Smooth muscle cell (in vitro differentiated cells): ENCODE measurements at regions not wholly inside any gene's neighbourhood (a gene's known extent, or its start where the extent isn't known, plus 50 kb on each side); places are given as distances from the start of the nearest gene placed in this dataset.

Experiments
- DNase-seq: peaks from one replicate; lab custom pipeline; 2025; ENCODE audit not compliant: unreplicated experiment; lab: John Stamatoyannopoulos, UW
- H2AFZ ChIP-seq: fragments of 200-600 bp; sonication (generic); 2 replicates; pipeline ENCODE4 v1.6.0; 2016; ENCODE audit warnings: antibody characterized with exemption, low read depth, mild to moderate bottlenecking
- H3F3A ChIP-seq: fragments of 200-600 bp; sonication (generic); 2 replicates; pipeline ENCODE4 v1.6.0; 2017; ENCODE audit warnings: antibody characterized with exemption, low read depth
- H3K27ac ChIP-seq: fragments of 200-600 bp; sonication (generic); 2 replicates; pipeline ENCODE4 v1.5.1; 2016; ENCODE audit warnings: low read depth, mild to moderate bottlenecking
- H3K27me3 ChIP-seq: fragments of 200-600 bp; sonication (generic); 2 replicates; pipeline ENCODE4 v1.6.1; 2016; ENCODE audit warnings: low read depth, mild to moderate bottlenecking
- H3K36me3 ChIP-seq: fragments of 200-600 bp; sonication (generic); 2 replicates; pipeline ENCODE4 v1.5.1; 2016; ENCODE audit warnings: low read depth
- H3K4me1 ChIP-seq: fragments of 200-600 bp; sonication (generic); 2 replicates; pipeline ENCODE4 v1.5.1; 2016; ENCODE audit warnings: low read depth
- H3K4me2 ChIP-seq: fragments of 200-600 bp; sonication (generic); 2 replicates; pipeline ENCODE4 v1.6.0; 2016; ENCODE audit warnings: mild to moderate bottlenecking
- H3K4me3 ChIP-seq: fragments of 200-600 bp; sonication (generic); 2 replicates; pipeline ENCODE4 v1.5.1; 2016; ENCODE audit warnings: mild to moderate bottlenecking
- H3K79me2 ChIP-seq: fragments of 200-600 bp; sonication (generic); 2 replicates; pipeline ENCODE4 v1.6.0; 2016; ENCODE audit warnings: low read depth, mild to moderate bottlenecking
- H3K9ac ChIP-seq: fragments of 200-600 bp; sonication (generic); 2 replicates; pipeline ENCODE4 v1.6.0; 2016; ENCODE audit warnings: low read depth
- H3K9me3 ChIP-seq: fragments of 200-600 bp; sonication (generic); replicated peaks from 2 replicates; pipeline ENCODE4 v1.5.1; 2016; ENCODE audit warnings: low read depth
- H4K20me1 ChIP-seq: fragments of 200-600 bp; sonication (generic); 2 replicates; pipeline ENCODE4 v1.6.0; 2016; ENCODE audit warnings: low read depth
- CTCF ChIP-seq: fragments of 200-600 bp; sonication (generic); IDR thresholded peaks from 2 replicates; pipeline ENCODE4 v1.5.1; 2017; ENCODE audit warnings: borderline replicate concordance, mild to moderate bottlenecking, antibody characterized with exemption; ENCODE audit not compliant: insufficient read depth, poor library complexity, severe bottlenecking
- whole genome bisulfite sequencing: methylation state at CpG from one replicate; pipeline ENCODE4 v1.1.7; 2016; ENCODE audit warnings: low lambda C conversion rate; 5-methylcytosine and 5-hydroxymethylcytosine counted together

- no peak overlapping the region for H2AFZ ChIP-seq
- no peak overlapping the region for H3K4me2 ChIP-seq
- no peak for DNase-seq
- no peaks in the 10 kb centered on the region for H3K36me3 ChIP-seq
- H3K4me3 ChIP-seq, result no peak overlapping the region
- no peaks in the 10 kb centered on the region for H3K79me2 ChIP-seq
- no peaks in the 10 kb centered on the region for H3K4me1 ChIP-seq
- H3F3A ChIP-seq, result no peaks in the 10 kb centered on the region
- H3K9ac ChIP-seq, result no peak overlapping the region
- no peak for TF ChIP-seq CTCF
- H3K27me3 ChIP-seq, result no peaks in the 10 kb centered on the region
- H3K9me3 ChIP-seq, result no peaks in the 10 kb centered on the region
- H4K20me1 ChIP-seq, result no peaks in the 10 kb centered on the region
- H3K27ac ChIP-seq, result no peak overlapping the region
Measured at GRCh38 chr11:92588393-92588792, 363.8 kb downstream of the FAT3 start.

- Histone ChIP-seq H3K27ac (no peak overlapping the region), H2AFZ (no peak overlapping the region), H3K4me1 (no peaks in the 10 kb centered on the region), H3K79me2 (no peaks in the 10 kb centered on the region), H3K27me3 (no peaks in the 10 kb centered on the region), H3K9ac (no peak overlapping the region), H3K9me3 (no peaks in the 10 kb centered on the region), H3K4me3 (no peak overlapping the region), H3K36me3 (no peaks in the 10 kb centered on the region), H4K20me1 (no peaks in the 10 kb centered on the region), H3K4me2 (no peak overlapping the region), H3F3A (no peaks in the 10 kb centered on the region)
- TF ChIP-seq CTCF, result no peak
- no peak for DNase-seq
- 91% methylated on average over 3 of the region's 3 CpGs for WGBS
Measured at GRCh38 chr11:92589512-92589911, 364.9 kb downstream of the FAT3 start.

GRCh38 chr11:92591521-92591920, 366.9 kb downstream of the FAT3 start:
- H2AFZ ChIP-seq, result no peak overlapping the region
- H3F3A ChIP-seq, result no peaks in the 10 kb centered on the region
- H3K36me3 ChIP-seq, result no peaks in the 10 kb centered on the region
- 89% methylated on average over 2 of the region's 2 CpGs for WGBS
- H3K4me1 ChIP-seq, result no peaks in the 10 kb centered on the region
- H3K4me2 ChIP-seq, result no peak overlapping the region
- DNase-seq, result no peak
- H3K9me3 ChIP-seq, result no peaks in the 10 kb centered on the region
- no peak overlapping the region for H3K9ac ChIP-seq
- no peak overlapping the region for H3K4me3 ChIP-seq
- H4K20me1 ChIP-seq, result no peaks in the 10 kb centered on the region
- no peak for TF ChIP-seq CTCF
- no peaks in the 10 kb centered on the region for H3K27me3 ChIP-seq
- H3K27ac ChIP-seq, result no peak overlapping the region
- H3K79me2 ChIP-seq, result no peaks in the 10 kb centered on the region

GRCh38 chr11:92594251-92594650, 369.6 kb downstream of the FAT3 start:
- Histone ChIP-seq H3K9ac (no peak overlapping the region), H3K4me1 (no peaks in the 10 kb centered on the region), H3K4me3 (no peak overlapping the region), H4K20me1 (no peaks in the 10 kb centered on the region), H3K79me2 (no peaks in the 10 kb centered on the region), H2AFZ (no peak overlapping the region), H3K4me2 (no peak overlapping the region), H3F3A (no peaks in the 10 kb centered on the region), H3K27ac (no peak overlapping the region), H3K27me3 (no peaks in the 10 kb centered on the region), H3K36me3 (no peaks in the 10 kb centered on the region), H3K9me3 (no peaks in the 10 kb centered on the region)
- no peak for TF ChIP-seq CTCF
- DNase-seq, result no peak
